HUES48 (cell line): ENCODE measurements at regions not wholly inside any gene's neighbourhood (a gene's known extent, or its start where the extent isn't known, plus 50 kb on each side); places are given as distances from the start of the nearest gene placed in this dataset.

ENCODE experiments used
- H3K27ac ChIP-seq: one replicate; pipeline ENCODE4 v1.7.0; 2013; ENCODE audit warnings: low read depth, low read length, inconsistent platforms
- H3K27me3 ChIP-seq: 2 replicates; pipeline ENCODE4 v1.6.1; 2013; ENCODE audit warnings: mild to moderate bottlenecking, low read length; ENCODE audit not compliant: control insufficient read depth, insufficient read depth
- H3K36me3 ChIP-seq: 2 replicates; pipeline ENCODE4 v1.6.1; 2013; ENCODE audit warnings: low read length; ENCODE audit not compliant: control insufficient read depth, insufficient read depth
- H3K4me1 ChIP-seq: 2 replicates; pipeline ENCODE4 v1.6.1; 2013; ENCODE audit warnings: mild to moderate bottlenecking, low read length; ENCODE audit not compliant: control insufficient read depth, insufficient read depth
- H3K4me3 ChIP-seq: 2 replicates; pipeline ENCODE4 v1.5.1; 2013; ENCODE audit warnings: mild to moderate bottlenecking, low read depth, low read length
- H3K9ac ChIP-seq: 2 replicates; pipeline ENCODE4 v1.6.1; 2013; ENCODE audit warnings: mild to moderate bottlenecking, low read depth, low read length, moderate library complexity
- H3K9me3 ChIP-seq: 2 replicates; pipeline ENCODE4 v1.6.1; 2013; ENCODE audit warnings: low read length; ENCODE audit not compliant: control insufficient read depth, insufficient read depth

- no peak overlapping the region for H3K4me3 ChIP-seq
- H3K9ac ChIP-seq: no peak overlapping the region
- H3K36me3 ChIP-seq: no peaks in the 10 kb centered on the region
- peaks cover 11% of the 10 kb centered on the region; the same call in 1 of the 2 replicates for H3K4me1 ChIP-seq
- no peaks in the 10 kb centered on the region for H3K27me3 ChIP-seq
- no peak overlapping the region for H3K27ac ChIP-seq
- no peaks in the 10 kb centered on the region for H3K9me3 ChIP-seq
These were observed 170.9 kb downstream of the SLC6A15 start for GRCh38 chr12:84741692-84742091.

GRCh38 chr12:84741031-84741430 is 171.6 kb downstream of the SLC6A15 start:
- Histone ChIP-seq H3K27me3 (no peaks in the 10 kb centered on the region), H3K9ac (no peak overlapping the region), H3K4me1 (peaks cover 11% of the 10 kb centered on the region; the same call in 1 of the 2 replicates), H3K36me3 (no peaks in the 10 kb centered on the region), H3K9me3 (no peaks in the 10 kb centered on the region), H3K27ac (no peak overlapping the region), H3K4me3 (no peak overlapping the region)

DNA sequence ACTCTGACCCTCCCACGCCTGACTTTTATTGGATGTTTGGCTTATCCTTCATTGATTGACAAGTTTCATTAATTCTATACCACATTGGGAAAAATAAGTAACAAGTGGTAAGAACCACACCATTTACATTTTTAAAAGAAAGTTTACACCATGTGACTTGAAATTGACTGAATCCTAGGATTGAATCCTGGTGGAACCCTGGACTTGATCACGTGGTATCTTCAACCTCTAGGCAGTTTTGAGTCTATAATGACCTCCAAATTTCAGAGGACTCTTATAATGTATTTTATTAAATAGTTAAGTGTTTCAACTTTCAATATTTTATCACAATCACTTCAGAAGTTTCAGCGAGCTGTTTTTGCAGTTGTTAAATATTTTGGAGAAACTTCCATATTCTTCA is 172.0 kb downstream of the SLC6A15 start:
- H3K4me3 ChIP-seq: no peak overlapping the region
- no peak overlapping the region for H3K27ac ChIP-seq
- H3K9me3 ChIP-seq: no peaks in the 10 kb centered on the region
- peaks cover 11% of the 10 kb centered on the region; the same call in 1 of the 2 replicates for H3K4me1 ChIP-seq
- H3K36me3 ChIP-seq: no peaks in the 10 kb centered on the region
- no peak overlapping the region for H3K9ac ChIP-seq
- H3K27me3 ChIP-seq: no peaks in the 10 kb centered on the region

- Histone ChIP-seq H3K9me3 (no peaks in the 10 kb centered on the region), H3K36me3 (no peaks in the 10 kb centered on the region), H3K27ac (no peak overlapping the region), H3K27me3 (no peaks in the 10 kb centered on the region), H3K4me1 (peaks cover 15% of the 10 kb centered on the region; the same call in 1 of the 2 replicates), H3K9ac (no peak overlapping the region), H3K4me3 (no peak overlapping the region)
These were observed 174.1 kb downstream of the SLC6A15 start for GRCh38 chr12:84738481-84738972.

GRCh38 chr12:84732828-84733340 is 179.7 kb downstream of the SLC6A15 start:
- Histone ChIP-seq H3K4me3 (no peak overlapping the region), H3K27me3 (no peaks in the 10 kb centered on the region), H3K9ac (no peak overlapping the region), H3K4me1 (peaks cover 45% of the 10 kb centered on the region), H3K36me3 (no peaks in the 10 kb centered on the region), H3K9me3 (no peaks in the 10 kb centered on the region), H3K27ac (no peak overlapping the region)

DNA sequence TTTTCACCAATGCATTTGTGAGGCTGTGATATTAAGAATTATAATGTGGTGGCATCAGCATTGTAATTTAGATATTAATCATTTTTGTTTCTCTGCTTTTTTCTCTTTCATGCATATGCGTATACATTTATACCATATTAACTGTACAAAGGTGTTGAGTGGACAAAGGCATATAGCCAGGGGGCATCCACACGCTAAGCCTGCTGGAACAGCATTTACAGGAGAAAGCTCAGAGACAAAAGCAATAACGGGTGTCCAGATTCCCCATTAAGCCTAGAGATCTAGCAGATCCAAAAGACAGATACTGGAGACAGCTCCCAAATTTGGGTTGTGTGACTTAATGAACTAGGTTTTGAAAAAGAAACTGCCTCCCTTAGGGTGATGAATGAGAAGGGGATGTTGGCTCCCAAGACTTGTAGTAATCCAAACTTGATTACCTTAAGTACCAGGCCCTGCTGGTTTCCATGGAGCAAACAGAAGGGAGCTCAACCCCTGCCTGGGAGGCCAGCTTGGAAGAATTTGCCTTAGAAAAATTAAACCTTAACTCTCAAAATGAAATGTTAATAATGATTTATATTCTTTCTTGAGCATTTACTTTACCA is 181.9 kb downstream of the SLC6A15 start:
- H3K9ac ChIP-seq: no peak overlapping the region
- H3K27me3 ChIP-seq: no peaks in the 10 kb centered on the region
- no peak overlapping the region for H3K4me3 ChIP-seq
- no peaks in the 10 kb centered on the region for H3K36me3 ChIP-seq
- H3K27ac ChIP-seq: peak overlapping the region; percentile 18
- no peaks in the 10 kb centered on the region for H3K9me3 ChIP-seq
- H3K4me1 ChIP-seq: peaks cover 51% of the 10 kb centered on the region

DNA sequence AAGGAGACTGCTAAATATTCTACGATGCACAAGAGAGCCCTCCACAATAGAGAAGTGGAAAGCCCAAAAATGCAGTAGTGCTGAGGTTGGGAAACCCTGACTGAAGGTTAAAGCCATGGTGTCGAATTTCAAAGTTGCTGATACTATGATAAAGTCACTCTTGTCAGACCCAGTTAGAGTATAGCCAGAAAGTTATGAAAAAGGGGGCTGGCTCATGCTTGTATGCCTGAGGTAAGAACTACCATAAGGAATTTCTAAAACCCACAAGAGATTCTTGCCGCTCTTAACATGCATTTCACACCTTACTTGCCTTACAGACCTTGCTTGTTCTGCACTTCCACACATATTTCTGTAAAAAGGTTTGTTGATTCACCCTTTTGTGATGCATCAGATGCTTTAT is 184.6 kb downstream of the SLC6A15 start:
- Histone ChIP-seq H3K4me3 (no peak overlapping the region), H3K4me1 (peaks cover 60% of the 10 kb centered on the region), H3K36me3 (no peaks in the 10 kb centered on the region), H3K9ac (no peak overlapping the region), H3K27me3 (no peaks in the 10 kb centered on the region), H3K27ac (no peak overlapping the region), H3K9me3 (no peaks in the 10 kb centered on the region)

GRCh38 chr12:84726780-84727179 is 185.8 kb downstream of the SLC6A15 start:
- Histone ChIP-seq H3K4me3 (no peak overlapping the region), H3K27ac (no peak overlapping the region), H3K9me3 (no peaks in the 10 kb centered on the region), H3K36me3 (no peaks in the 10 kb centered on the region), H3K4me1 (peaks cover 57% of the 10 kb centered on the region), H3K9ac (no peak overlapping the region), H3K27me3 (no peaks in the 10 kb centered on the region)

GRCh38 chr12:84723988-84724387 is 188.6 kb downstream of the SLC6A15 start:
- no peaks in the 10 kb centered on the region for H3K27me3 ChIP-seq
- peaks cover 42% of the 10 kb centered on the region for H3K4me1 ChIP-seq
- H3K9me3 ChIP-seq: no peaks in the 10 kb centered on the region
- peak overlapping the region; percentile 30 for H3K27ac ChIP-seq
- no peak overlapping the region; the same call in 1 of the 2 replicates for H3K4me3 ChIP-seq
- no peaks in the 10 kb centered on the region for H3K36me3 ChIP-seq
- no peak overlapping the region; the same call in 1 of the 2 replicates for H3K9ac ChIP-seq

DNA sequence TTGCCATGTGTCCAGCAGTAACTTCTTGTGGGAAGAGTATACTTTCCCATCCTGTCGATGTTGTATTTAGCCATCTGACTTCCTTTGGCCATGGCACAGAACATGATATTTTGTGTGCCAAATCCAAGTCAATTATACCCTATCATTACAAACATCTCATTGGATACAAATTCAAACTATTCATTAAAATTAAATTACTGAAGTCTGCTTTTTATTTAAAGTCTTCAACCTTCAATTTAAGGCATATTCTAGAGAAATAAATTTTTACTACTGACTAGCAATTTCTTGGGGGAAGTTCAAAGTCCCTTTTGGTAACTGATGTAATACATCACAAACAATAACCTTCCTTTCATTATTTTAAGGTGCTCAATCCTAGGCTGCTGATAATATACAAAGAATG is 192.6 kb downstream of the SLC6A15 start:
- no peak overlapping the region for H3K9ac ChIP-seq
- H3K27ac ChIP-seq: no peak overlapping the region
- no peak overlapping the region for H3K4me3 ChIP-seq
- peaks cover 25% of the 10 kb centered on the region for H3K4me1 ChIP-seq
- no peaks in the 10 kb centered on the region for H3K36me3 ChIP-seq
- no peaks in the 10 kb centered on the region for H3K9me3 ChIP-seq
- no peaks in the 10 kb centered on the region for H3K27me3 ChIP-seq

DNA sequence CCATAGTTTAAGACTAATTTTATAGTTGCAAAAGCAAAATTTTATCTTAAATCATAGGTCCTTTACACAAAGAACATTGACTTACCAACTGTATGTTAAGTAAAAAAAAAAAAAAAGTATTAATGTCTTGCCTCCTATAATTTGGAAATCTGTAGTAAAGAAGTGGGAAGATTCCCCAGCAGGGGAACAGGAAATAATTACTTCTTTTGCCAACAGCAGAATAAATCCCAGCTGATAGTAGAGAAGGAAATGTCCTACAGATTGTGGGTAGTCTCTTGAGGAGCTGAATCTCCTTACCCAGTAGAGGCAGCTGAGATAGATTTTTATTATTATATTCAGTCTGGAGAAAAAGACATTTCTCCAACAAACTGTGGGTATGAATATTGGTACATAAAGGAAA is 193.7 kb downstream of the SLC6A15 start:
- H3K27me3 ChIP-seq: no peaks in the 10 kb centered on the region
- no peak overlapping the region for H3K9ac ChIP-seq
- no peaks in the 10 kb centered on the region for H3K9me3 ChIP-seq
- H3K4me3 ChIP-seq: no peak overlapping the region
- H3K27ac ChIP-seq: no peak overlapping the region
- H3K4me1 ChIP-seq: peaks cover 16% of the 10 kb centered on the region
- no peaks in the 10 kb centered on the region for H3K36me3 ChIP-seq
